Neural cell (in vitro differentiated cells): ENCODE measurements at regions not wholly inside any gene's neighbourhood (a gene's known extent, or its start where the extent isn't known, plus 50 kb on each side); places are given as distances from the start of the nearest gene placed in this dataset.

Source experiments
- H2AFZ ChIP-seq: fragments of 200-600, 300-800 bp; sonication (generic), shearing (Covaris generic); 2 replicates; pipeline ENCODE4 v1.6.0; 2014; ENCODE audit warnings: low read depth, mild to moderate bottlenecking, antibody characterized with exemption, low read length, moderate library complexity
- H3F3A ChIP-seq: fragments of 200-600 bp; shearing (Covaris generic); 2 replicates; pipeline ENCODE4 v1.6.1; 2016; ENCODE audit warnings: mild to moderate bottlenecking, moderate library complexity, mixed read lengths, antibody characterized with exemption, low read length; ENCODE audit not compliant: insufficient read depth, poor library complexity, severe bottlenecking
- H3K27ac ChIP-seq: fragments of 200-600, 300-800 bp; sonication (generic), shearing (Covaris generic); 2 replicates; pipeline ENCODE4 v1.5.1; 2014; ENCODE audit warnings: mild to moderate bottlenecking, low read length, moderate library complexity
- H3K27me3 ChIP-seq: fragments of 300-800, 200-600 bp; sonication (generic), shearing (Covaris generic); 2 replicates; pipeline ENCODE4 v1.6.0; 2014; ENCODE audit warnings: mild to moderate bottlenecking, low read depth, low read length, moderate library complexity; ENCODE audit not compliant: insufficient read depth
- H3K36me3 ChIP-seq: fragments of 300-800, 200-600 bp; sonication (generic), shearing (Covaris generic); 2 replicates; pipeline ENCODE4 v1.5.1; 2014; ENCODE audit warnings: mild to moderate bottlenecking, antibody characterized with exemption, low read length, moderate library complexity; ENCODE audit not compliant: insufficient read depth
- H3K4me2 ChIP-seq: fragments of 300-800, 200-600 bp; sonication (generic), shearing (Covaris generic); 2 replicates; pipeline ENCODE4 v1.6.0; 2014; ENCODE audit warnings: mild to moderate bottlenecking, low read length
- H3K4me3 ChIP-seq: fragments of 300-800, 200-600 bp; sonication (generic), shearing (Covaris generic); 2 replicates; pipeline ENCODE4 v1.5.1; 2014; ENCODE audit warnings: mild to moderate bottlenecking, low read length, moderate library complexity
- H3K79me2 ChIP-seq: fragments of 200-600 bp; shearing (Covaris generic); replicated peaks from 2 replicates; pipeline ENCODE4 v1.6.0; 2014; ENCODE audit warnings: mild to moderate bottlenecking, low read length, moderate library complexity; ENCODE audit not compliant: insufficient read depth
- H3K9ac ChIP-seq: fragments of 300-800, 200-600 bp; sonication (generic), shearing (Covaris generic); 2 replicates; pipeline ENCODE4 v1.6.1; 2016; ENCODE audit warnings: mild to moderate bottlenecking, low read length, mixed read lengths
- H3K9me2 ChIP-seq: fragments of 200-600 bp; shearing (Covaris generic); 2 replicates; pipeline ENCODE4 v1.6.1; 2016; ENCODE audit warnings: mild to moderate bottlenecking, low read length, mixed read lengths; ENCODE audit not compliant: insufficient read depth
- H3K9me3 ChIP-seq: fragments of 200-600, 300-800 bp; sonication (generic), shearing (Covaris generic); 2 replicates; pipeline ENCODE4 v1.6.1; 2016; ENCODE audit warnings: mild to moderate bottlenecking, mixed run types, low read length, moderate library complexity, mixed read lengths
- H4K20me1 ChIP-seq: fragments of 200-600 bp; shearing (Covaris generic); 2 replicates; pipeline ENCODE4 v1.6.1; 2016; ENCODE audit warnings: mild to moderate bottlenecking, mixed run types; ENCODE audit not compliant: insufficient read depth
- CTCF ChIP-seq: fragments of 450-650 bp; IDR thresholded peaks from 2 replicates; pipeline ENCODE4 v1.5.1; 2014; ENCODE audit warnings: antibody characterized with exemption, mild to moderate bottlenecking, moderate library complexity; ENCODE audit not compliant: poor library complexity, severe bottlenecking
- EP300 ChIP-seq: fragments of 450-650 bp; conservative IDR thresholded peaks from 2 replicates; pipeline ENCODE4 v1.6.1; 2014; ENCODE audit warnings: antibody characterized with exemption, mild to moderate bottlenecking, moderate library complexity; ENCODE audit not compliant: poor library complexity, severe bottlenecking
- EZH2 ChIP-seq: fragments of 200-600, 300-800 bp; shearing (Covaris generic), sonication (generic); IDR thresholded peaks from 2 replicates; pipeline ENCODE4 v1.6.1; 2014; ENCODE audit warnings: antibody characterized with exemption, low read length, borderline replicate concordance, mild to moderate bottlenecking; ENCODE audit not compliant: insufficient read depth, poor library complexity, severe bottlenecking
- MXI1 ChIP-seq: fragments of 450-650 bp; conservative IDR thresholded peaks from 2 replicates; pipeline ENCODE4 v1.6.1; 2014; ENCODE audit warnings: antibody characterized with exemption, mild to moderate bottlenecking; ENCODE audit not compliant: poor library complexity, severe bottlenecking
- POLR2AphosphoS5 ChIP-seq: IDR thresholded peaks from 2 replicates; pipeline ENCODE4 v1.6.1; 2012
- RAD21 ChIP-seq: fragments of 450-650 bp; conservative IDR thresholded peaks from 2 replicates; pipeline ENCODE4 v1.6.1; 2014; ENCODE audit warnings: antibody characterized with exemption, mild to moderate bottlenecking, moderate library complexity
- SMC3 ChIP-seq: fragments of 450-650 bp; conservative IDR thresholded peaks from 2 replicates; pipeline ENCODE4 v1.6.1; 2014; ENCODE audit warnings: antibody characterized with exemption, mild to moderate bottlenecking, moderate library complexity; ENCODE audit not compliant: poor library complexity
- TAF1 ChIP-seq: IDR thresholded peaks from 2 replicates; pipeline ENCODE4 v1.6.1; 2012; ENCODE audit warnings: low read depth
- TF ChIP-seq, protein P1 (sequence below): IDR thresholded peaks from 2 replicates; pipeline ENCODE4 v1.6.1; 2012; ENCODE audit warnings: borderline replicate concordance

DNA sequence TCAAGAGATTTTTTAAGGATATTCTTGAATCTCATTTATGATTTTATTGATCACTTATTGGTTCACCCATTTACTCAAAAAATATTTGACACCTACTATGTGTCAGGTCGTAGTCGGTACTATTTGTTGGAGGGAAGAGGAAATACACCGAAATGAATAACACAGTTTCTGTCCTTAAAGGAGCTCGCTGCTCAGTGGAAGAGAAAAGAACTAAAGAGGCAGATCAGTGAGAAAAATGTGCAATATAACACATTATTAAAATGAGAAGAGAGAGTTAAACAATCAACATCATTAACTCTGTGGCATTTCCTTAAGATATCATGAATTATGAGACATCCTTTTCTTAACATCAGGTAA lies 56.1 kb upstream of the ADAMTS9 start:
- H3K36me3 ChIP-seq = no peaks in the 10 kb centered on the region
- no peak overlapping the region for H2AFZ ChIP-seq
- no peak overlapping the region for H3K4me2 ChIP-seq
- no peaks in the 10 kb centered on the region for H3F3A ChIP-seq
- H3K27me3 ChIP-seq = no peaks in the 10 kb centered on the region
- TF ChIP-seq, protein P1, sequence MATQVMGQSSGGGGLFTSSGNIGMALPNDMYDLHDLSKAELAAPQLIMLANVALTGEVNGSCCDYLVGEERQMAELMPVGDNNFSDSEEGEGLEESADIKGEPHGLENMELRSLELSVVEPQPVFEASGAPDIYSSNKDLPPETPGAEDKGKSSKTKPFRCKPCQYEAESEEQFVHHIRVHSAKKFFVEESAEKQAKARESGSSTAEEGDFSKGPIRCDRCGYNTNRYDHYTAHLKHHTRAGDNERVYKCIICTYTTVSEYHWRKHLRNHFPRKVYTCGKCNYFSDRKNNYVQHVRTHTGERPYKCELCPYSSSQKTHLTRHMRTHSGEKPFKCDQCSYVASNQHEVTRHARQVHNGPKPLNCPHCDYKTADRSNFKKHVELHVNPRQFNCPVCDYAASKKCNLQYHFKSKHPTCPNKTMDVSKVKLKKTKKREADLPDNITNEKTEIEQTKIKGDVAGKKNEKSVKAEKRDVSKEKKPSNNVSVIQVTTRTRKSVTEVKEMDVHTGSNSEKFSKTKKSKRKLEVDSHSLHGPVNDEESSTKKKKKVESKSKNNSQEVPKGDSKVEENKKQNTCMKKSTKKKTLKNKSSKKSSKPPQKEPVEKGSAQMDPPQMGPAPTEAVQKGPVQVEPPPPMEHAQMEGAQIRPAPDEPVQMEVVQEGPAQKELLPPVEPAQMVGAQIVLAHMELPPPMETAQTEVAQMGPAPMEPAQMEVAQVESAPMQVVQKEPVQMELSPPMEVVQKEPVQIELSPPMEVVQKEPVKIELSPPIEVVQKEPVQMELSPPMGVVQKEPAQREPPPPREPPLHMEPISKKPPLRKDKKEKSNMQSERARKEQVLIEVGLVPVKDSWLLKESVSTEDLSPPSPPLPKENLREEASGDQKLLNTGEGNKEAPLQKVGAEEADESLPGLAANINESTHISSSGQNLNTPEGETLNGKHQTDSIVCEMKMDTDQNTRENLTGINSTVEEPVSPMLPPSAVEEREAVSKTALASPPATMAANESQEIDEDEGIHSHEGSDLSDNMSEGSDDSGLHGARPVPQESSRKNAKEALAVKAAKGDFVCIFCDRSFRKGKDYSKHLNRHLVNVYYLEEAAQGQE = no peak
- no peak for TF ChIP-seq POLR2AphosphoS5
- TF ChIP-seq MXI1 = no peak
- no peak for TF ChIP-seq CTCF
- TF ChIP-seq RAD21 = no peak
- no peak for TF ChIP-seq EZH2
- no peaks in the 10 kb centered on the region for H3K79me2 ChIP-seq
- no peaks in the 10 kb centered on the region for H3K9me3 ChIP-seq
- H3K4me3 ChIP-seq = no peak overlapping the region
- no peak overlapping the region for H3K9ac ChIP-seq
- no peak overlapping the region for H3K27ac ChIP-seq
- H4K20me1 ChIP-seq = no peaks in the 10 kb centered on the region
- H3K9me2 ChIP-seq = no peaks in the 10 kb centered on the region

DNA sequence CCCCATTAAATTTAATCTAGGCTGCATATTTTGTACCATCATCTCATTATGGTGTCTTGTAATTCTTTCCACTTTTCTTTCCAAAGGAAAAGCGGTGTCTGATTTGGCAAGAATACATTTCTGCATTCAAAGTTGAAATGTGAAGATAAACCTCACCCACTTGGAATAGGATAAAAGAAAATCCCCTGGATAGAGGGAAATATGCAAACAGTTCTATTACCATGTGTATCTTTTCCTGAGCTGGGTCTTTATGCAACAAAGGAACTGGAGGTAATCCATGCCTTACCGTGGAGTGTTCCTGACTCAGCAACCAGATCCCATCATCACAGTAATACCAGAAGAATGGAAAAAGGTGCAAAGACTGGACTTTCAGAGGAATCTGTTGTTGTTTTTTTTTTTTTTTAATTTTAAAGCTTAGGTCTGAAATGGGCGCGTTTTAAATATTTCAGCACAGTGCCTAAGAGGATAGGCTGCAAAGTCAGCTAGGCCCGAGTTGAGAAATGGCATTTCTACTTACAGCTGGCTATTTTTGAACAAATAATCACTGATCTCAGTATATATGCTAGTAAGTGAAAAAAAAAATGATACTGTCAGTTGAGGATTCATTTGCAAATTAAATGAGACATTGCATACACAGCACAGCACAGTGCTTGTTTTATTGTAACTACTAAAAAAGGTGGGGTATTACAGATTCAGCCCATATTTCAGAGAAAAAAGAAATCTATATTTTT lies 55.5 kb upstream of the ADAMTS9 start:
- Histone ChIP-seq H3K4me2 (no peak overlapping the region), H2AFZ (no peak overlapping the region), H3K79me2 (no peaks in the 10 kb centered on the region), H3K4me3 (no peak overlapping the region), H3F3A (no peaks in the 10 kb centered on the region), H4K20me1 (no peaks in the 10 kb centered on the region), H3K36me3 (no peaks in the 10 kb centered on the region), H3K9me2 (no peaks in the 10 kb centered on the region), H3K9ac (no peak overlapping the region), H3K27me3 (no peaks in the 10 kb centered on the region), H3K27ac (no peak overlapping the region), H3K9me3 (no peaks in the 10 kb centered on the region)
- TF ChIP-seq TAF1 = no peak
- no peak for TF ChIP-seq POLR2AphosphoS5

DNA sequence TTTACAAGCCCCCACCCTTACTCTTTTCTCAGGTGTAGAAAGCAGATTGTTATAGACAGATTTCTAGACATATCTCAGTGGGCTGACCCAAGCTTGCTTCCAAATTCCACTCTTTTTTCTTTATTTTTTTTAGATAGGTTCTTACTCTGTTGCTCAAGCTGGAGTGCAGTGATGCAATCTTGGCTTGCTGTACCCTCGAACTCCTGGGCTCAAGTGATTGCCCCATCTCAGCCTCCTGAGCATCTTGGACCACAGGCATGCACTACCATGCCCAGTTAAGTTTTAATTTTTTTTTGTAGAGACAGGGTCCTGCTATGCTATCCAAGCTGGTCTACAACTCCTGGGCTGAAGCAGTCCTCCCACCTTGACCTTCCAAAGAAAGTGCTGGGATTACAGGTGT lies 53.5 kb upstream of the ADAMTS9 start:
- H4K20me1 ChIP-seq = no peaks in the 10 kb centered on the region
- no peaks in the 10 kb centered on the region for H3K79me2 ChIP-seq
- no peak overlapping the region for H2AFZ ChIP-seq
- H3F3A ChIP-seq = no peaks in the 10 kb centered on the region
- no peaks in the 10 kb centered on the region for H3K36me3 ChIP-seq
- no peaks in the 10 kb centered on the region for H3K9me2 ChIP-seq
- no peaks in the 10 kb centered on the region for H3K27me3 ChIP-seq
- H3K9ac ChIP-seq = no peak overlapping the region
- TF ChIP-seq CTCF (no peak), MXI1 (no peak), EP300 (no peak), EZH2 (no peak), RAD21 (no peak), TAF1 (no peak), POLR2AphosphoS5 (no peak), SMC3 (no peak)
- TF ChIP-seq, protein P1 = no peak
- H3K27ac ChIP-seq = no peak overlapping the region
- H3K9me3 ChIP-seq = no peaks in the 10 kb centered on the region
- no peak overlapping the region for H3K4me2 ChIP-seq
- H3K4me3 ChIP-seq = no peak overlapping the region
